K562 (cell line): ENCODE measurements at regions not wholly inside any gene's neighbourhood (a gene's known extent, or its start where the extent isn't known, plus 50 kb on each side); places are given as distances from the start of the nearest gene placed in this dataset.

ENCODE experiments used
- ATAC-seq: fragments of 200-7000 bp; cut with Tn5 transposase; 3 replicates; pipeline ENCODE4 v1.9.1; 2020; ENCODE audit warnings: moderate library complexity
- BruUV-seq: library from RNA; stranded (reverse); fragments of 400-500 nt; replicated peaks from 2 replicates; lab custom pipeline; 2021; lab: Mats Ljungman, UMichigan
- CTCF ChIA-PET: fragments of 300-600 bp; formaldehyde crosslinking; extraction: SDS; loops from one replicate; lab custom pipeline; 2021; ENCODE audit warnings: low intra/inter-chr PET ratio; lab: Yijun Ruan, JAX
- POLR2A ChIA-PET: fragments of 300-600, 350-650 bp; sonication (Branson Sonifier 250); formaldehyde crosslinking; extraction: SDS; loops from one replicate; lab custom pipeline; 2021; ENCODE audit warnings: antibody characterized with exemption, inconsistent platforms; lab: Yijun Ruan, JAX
- DNase-seq, 4 experiments: peaks; one replicate each; pipeline versions ENCODE4 v3.0.0 to v3.0.0-alpha.2; 2011 to 2018; ENCODE audit warnings: low spot score in 3 of 4, mixed read lengths in 3 of 4; ENCODE audit errors: extremely low read depth in 1 of 4
- FAIRE-seq: peaks from 2 replicates; lab custom pipeline; 2011; peaks lifted over from hg19 to GRCh38; lab: Jason Lieb, UNC
- H2AFZ ChIP-seq: 2 replicates; pipeline ENCODE4 v1.6.0; 2011; ENCODE audit warnings: low read depth, low read length, control low read depth, inconsistent platforms
- H3K27ac ChIP-seq: fragments of 200-600 bp; 3 replicates; pipeline ENCODE4 v1.8.0; 2011; ENCODE audit warnings: low read depth, mild to moderate bottlenecking, control low read depth, inconsistent platforms, low read length, moderate library complexity, mixed read lengths; ENCODE audit errors: extremely low read depth
- H3K27me3 ChIP-seq, 2 experiments: fragments of 300-600 bp in 1 of 2; 2 replicates in 1 of 2; 3 replicates in 1 of 2; pipeline versions ENCODE4 v1.6.0 to v1.8.0; 2011; ENCODE audit warnings: inconsistent platforms in 2 of 2, low read length in 2 of 2, mild to moderate bottlenecking in 1 of 2, mixed read lengths in 1 of 2, moderate library complexity in 1 of 2; ENCODE audit not compliant: control insufficient read depth in 2 of 2, insufficient read depth in 2 of 2
- H3K36me3 ChIP-seq: fragments of 300-600 bp; 3 replicates; pipeline ENCODE4 v1.8.0; 2011; ENCODE audit warnings: mild to moderate bottlenecking, low read length, inconsistent platforms; ENCODE audit not compliant: control insufficient read depth, insufficient read depth
- H3K4me1 ChIP-seq, 2 experiments: fragments of 200-600 bp in 1 of 2; replicated peaks in 1 of 2; 2 replicates in 1 of 2; 3 replicates in 1 of 2; pipeline versions ENCODE4 v1.5.1 to v1.8.0; 2011; ENCODE audit warnings: inconsistent platforms in 2 of 2, low read length in 2 of 2, mild to moderate bottlenecking in 1 of 2, mixed read lengths in 1 of 2, moderate library complexity in 1 of 2; ENCODE audit not compliant: control insufficient read depth in 2 of 2, insufficient read depth in 2 of 2
- H3K4me2 ChIP-seq: 2 replicates; pipeline ENCODE4 v1.6.1; 2011; ENCODE audit warnings: low read length, control low read depth, inconsistent platforms, mixed read lengths; ENCODE audit not compliant: insufficient read depth
- H3K4me3 ChIP-seq: fragments of 200-600 bp; sonication (generic), shearing (Covaris generic); 2 replicates; pipeline ENCODE4 v1.5.1; 2016; ENCODE audit warnings: control low read depth, inconsistent platforms
- H3K79me2 ChIP-seq: fragments of 200-600 bp; 3 replicates; pipeline ENCODE4 v1.8.0; 2011; ENCODE audit warnings: low read length, inconsistent platforms; ENCODE audit not compliant: control insufficient read depth, insufficient read depth
- H3K9ac ChIP-seq, 2 experiments: 2 replicates each; pipeline versions ENCODE4 v1.6.0 to v1.6.1; 2011; ENCODE audit warnings: low read depth in 2 of 2, low read length in 2 of 2, control low read depth in 1 of 2, inconsistent platforms in 1 of 2, mild to moderate bottlenecking in 1 of 2, mixed read lengths in 1 of 2; ENCODE audit not compliant: insufficient read depth in 1 of 2
- H3K9me1 ChIP-seq: one replicate; pipeline ENCODE4 v1.6.0; 2011; ENCODE audit warnings: inconsistent platforms, mild to moderate bottlenecking, low read length, moderate library complexity; ENCODE audit not compliant: control insufficient read depth, insufficient read depth
- H3K9me3 ChIP-seq: replicated peaks from 2 replicates; pipeline ENCODE4 v1.5.1; 2011; ENCODE audit warnings: low read depth, low read length, inconsistent platforms; ENCODE audit not compliant: control insufficient read depth, insufficient read depth
- H4K20me1 ChIP-seq: replicated peaks from 2 replicates; pipeline ENCODE4 v1.6.1; 2011; ENCODE audit warnings: low read length, inconsistent platforms, mixed read lengths; ENCODE audit not compliant: control insufficient read depth, insufficient read depth
- C11orf30 ChIP-seq: fragments of 450-650 bp; IDR thresholded peaks from 2 replicates; pipeline ENCODE4 v1.6.1; 2016; ENCODE audit warnings: low read depth, mild to moderate bottlenecking
- CBX8 ChIP-seq: fragments of 200-600 bp; sonication (generic); IDR thresholded peaks from 2 replicates; pipeline ENCODE4 v1.6.1; 2012; ENCODE audit warnings: borderline replicate concordance, mixed run types, low read depth, mild to moderate bottlenecking, moderate library complexity, mixed read lengths, low read length, control low read depth, inconsistent platforms; ENCODE audit not compliant: poor library complexity, severe bottlenecking; ENCODE audit errors: extremely low read depth
- E2F8 ChIP-seq: fragments of 450-650 bp; IDR thresholded peaks from 2 replicates; pipeline ENCODE4 v1.7.1; 2018; ENCODE audit warnings: mild to moderate bottlenecking, low read depth; ENCODE audit not compliant: partially characterized antibody
- EP300 ChIP-seq: IDR thresholded peaks from 2 replicates; pipeline ENCODE4 v1.6.1; 2012; ENCODE audit warnings: low read length, improper control_type of control experiment
- HIVEP1 ChIP-seq: fragments of 250-450 bp; sonication (Bioruptor Pico); IDR thresholded peaks from 2 replicates; pipeline ENCODE4 v1.4.0; 2020; ENCODE audit warnings: mild to moderate bottlenecking
- MAFG ChIP-seq: fragments of 450-650 bp; conservative IDR thresholded peaks from 2 replicates; pipeline ENCODE4 v1.6.1; 2016; ENCODE audit warnings: missing genetic modification characterization, missing compliant biosample characterization
- NKRF ChIP-seq: fragments of 450-650 bp; IDR thresholded peaks from 2 replicates; pipeline ENCODE4 v1.6.1; 2016; ENCODE audit warnings: borderline replicate concordance
- PHF8 ChIP-seq: fragments of 200-600 bp; sonication (generic); IDR thresholded peaks from 2 replicates; pipeline ENCODE4 v1.6.1; 2012; ENCODE audit warnings: mixed run types, mild to moderate bottlenecking, inconsistent platforms, low read length, moderate library complexity, borderline replicate concordance
- PTRF ChIP-seq: fragments of 450-650 bp; IDR thresholded peaks from 2 replicates; pipeline ENCODE4 v1.6.1; 2016; ENCODE audit warnings: mild to moderate bottlenecking, missing genetic modification characterization, missing compliant biosample characterization
- SREBF2 ChIP-seq: sonication (generic); formaldehyde crosslinking; IDR thresholded peaks from 2 replicates; pipeline ENCODE4 v1.4.0; 2020; ENCODE audit warnings: mild to moderate bottlenecking, missing genetic modification reagents
- ZNF124 ChIP-seq: sonication (generic); formaldehyde crosslinking; IDR thresholded peaks from 2 replicates; pipeline ENCODE4 v1.8.1; 2022; ENCODE audit warnings: missing genetic modification reagents
- ZNF316 ChIP-seq: fragments of 450-650 bp; IDR thresholded peaks from 2 replicates; pipeline ENCODE4 v1.6.1; 2016
- WGBS: fragments of 100-300 bp; shearing (Covaris generic); methylation state at CpG from one replicate; pipeline ENCODE4 v1.1.6; 2016; ENCODE audit warnings: low coverage, mixed read lengths; ENCODE audit not compliant: insufficient coverage; ENCODE audit errors: missing lambda C conversion rate; 5-methylcytosine and 5-hydroxymethylcytosine counted together
- in situ Hi-C: fragments of 300-500 bp; cut with MboI; formaldehyde crosslinking; loops from 4 replicates; pipeline ENCODE4 v1.15.0; 2018; ENCODE audit warnings: inconsistent platforms, mixed read lengths
- intact Hi-C: fragments of 100-400 bp; cut with micrococcal nuclease; formaldehyde crosslinking; loops from 2 replicates; pipeline ENCODE4 v1.14.2; 2022

DNA sequence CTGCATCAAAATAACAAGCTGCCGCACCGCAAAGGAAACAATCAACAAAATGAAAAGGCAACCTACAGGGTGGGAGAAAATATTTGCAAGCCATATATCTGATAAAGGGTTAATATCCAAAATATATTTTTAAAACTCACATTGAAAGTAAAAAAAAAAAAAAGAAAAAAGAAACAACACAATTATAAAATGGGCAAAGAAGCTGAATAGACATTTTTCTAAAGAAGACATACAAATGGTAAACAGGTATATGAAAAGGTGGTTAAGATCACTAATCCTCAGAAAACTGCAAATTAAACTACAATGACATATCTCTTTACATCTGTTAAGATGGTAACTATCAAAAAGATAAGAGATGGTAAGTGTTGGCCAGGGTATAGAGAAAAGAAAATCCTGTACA lies 105.4 kb upstream of the LY86 start:
- ATAC-seq (no peak), FAIRE-seq (no peak), DNase-seq (no peak)
- BruUV-seq = no TSS peak
- no peak overlapping the region for H3K4me2 ChIP-seq
- no peak overlapping the region for H2AFZ ChIP-seq
- H3K4me3 ChIP-seq = no peak overlapping the region
- intact Hi-C loops = no loop called here
- TF ChIP-seq PHF8 = no peak
- peak; percentile 57; the same call in 1 of the 2 replicates for TF ChIP-seq C11orf30
- TF ChIP-seq MAFG (tag) = peak; percentile 32; the same call in 1 of the 2 replicates
- peak; percentile 91 for TF ChIP-seq ZNF316
- H3K27me3 ChIP-seq = peaks cover 0 to 5% of the 10 kb centered on the region in 2 experiments; a peak in 1 of 5 replicates
- H3K4me1 ChIP-seq = no peaks in the 10 kb centered on the region
- H4K20me1 ChIP-seq = no peaks in the 10 kb centered on the region
- in situ Hi-C loops = no loop called here
- CTCF ChIA-PET = no interaction called here
- H3K79me2 ChIP-seq = no peaks in the 10 kb centered on the region
- H3K27ac ChIP-seq = no peak overlapping the region
- H3K9ac ChIP-seq = no peak overlapping the region
- H3K9me1 ChIP-seq = no peaks in the 10 kb centered on the region
- no peaks in the 10 kb centered on the region for H3K9me3 ChIP-seq
- H3K36me3 ChIP-seq = no peaks in the 10 kb centered on the region
- 0% methylated on average over 2 of the region's 2 CpGs for WGBS
- POLR2A ChIA-PET = interaction anchor here (0.6 kb wide), 1 partner anchor 776 kb away, joined by 3 read pairs; no protein-coding TSS in a partner anchor

GRCh38 chr6:6483733-6484132 lies 104.8 kb upstream of the LY86 start:
- H3K9ac ChIP-seq = no peak overlapping the region
- no peaks in the 10 kb centered on the region for H3K4me1 ChIP-seq
- no peaks in the 10 kb centered on the region for H4K20me1 ChIP-seq
- whole genome bisulfite sequencing = 0% methylated on average over 2 of the region's 2 CpGs
- H3K4me3 ChIP-seq = no peak overlapping the region
- no peak overlapping the region for H2AFZ ChIP-seq
- peaks cover 0 to under 1% of the 10 kb centered on the region in 2 experiments; a peak in 1 of 5 replicates for H3K27me3 ChIP-seq
- intact Hi-C loops (no loop called here), in situ Hi-C loops (no loop called here)
- DNase-seq = no peak
- H3K79me2 ChIP-seq = no peaks in the 10 kb centered on the region
- no peaks in the 10 kb centered on the region for H3K9me3 ChIP-seq
- no peak for ATAC-seq
- no TSS peak for BruUV-seq
- H3K4me2 ChIP-seq = no peak overlapping the region
- H3K36me3 ChIP-seq = no peaks in the 10 kb centered on the region
- no peak overlapping the region for H3K27ac ChIP-seq
- H3K9me1 ChIP-seq = no peaks in the 10 kb centered on the region
- no peak for FAIRE-seq
- ChIA-PET CTCF (no interaction called here), POLR2A (interaction anchor here (0.6 kb wide), 1 partner anchor 775 kb away, joined by 3 read pairs; no protein-coding TSS in a partner anchor)
- no peak for TF ChIP-seq ZNF124 (CRISPR knock-in tag)
- TF ChIP-seq E2F8 = no peak
- TF ChIP-seq EP300 = no peak
- no peak for TF ChIP-seq PTRF
- TF ChIP-seq CBX8 = no peak
- TF ChIP-seq ZNF316 = no peak
- no peak for TF ChIP-seq NKRF
- no peak for TF ChIP-seq SREBF2 (CRISPR knock-in tag)
- no peak for TF ChIP-seq HIVEP1 (CRISPR knock-in tag)
